ENCODE measurements at regions not wholly inside any gene's neighbourhood (a gene's known extent, or its start where the extent isn't known, plus 50 kb on each side); places are given as distances from the start of the nearest gene placed in this dataset.
"Not testable (repeated sequence)": the region's sequence is repeated elsewhere in the genome, so short reads cannot be mapped to it uniquely, and the experiment has no call there.

DNA sequence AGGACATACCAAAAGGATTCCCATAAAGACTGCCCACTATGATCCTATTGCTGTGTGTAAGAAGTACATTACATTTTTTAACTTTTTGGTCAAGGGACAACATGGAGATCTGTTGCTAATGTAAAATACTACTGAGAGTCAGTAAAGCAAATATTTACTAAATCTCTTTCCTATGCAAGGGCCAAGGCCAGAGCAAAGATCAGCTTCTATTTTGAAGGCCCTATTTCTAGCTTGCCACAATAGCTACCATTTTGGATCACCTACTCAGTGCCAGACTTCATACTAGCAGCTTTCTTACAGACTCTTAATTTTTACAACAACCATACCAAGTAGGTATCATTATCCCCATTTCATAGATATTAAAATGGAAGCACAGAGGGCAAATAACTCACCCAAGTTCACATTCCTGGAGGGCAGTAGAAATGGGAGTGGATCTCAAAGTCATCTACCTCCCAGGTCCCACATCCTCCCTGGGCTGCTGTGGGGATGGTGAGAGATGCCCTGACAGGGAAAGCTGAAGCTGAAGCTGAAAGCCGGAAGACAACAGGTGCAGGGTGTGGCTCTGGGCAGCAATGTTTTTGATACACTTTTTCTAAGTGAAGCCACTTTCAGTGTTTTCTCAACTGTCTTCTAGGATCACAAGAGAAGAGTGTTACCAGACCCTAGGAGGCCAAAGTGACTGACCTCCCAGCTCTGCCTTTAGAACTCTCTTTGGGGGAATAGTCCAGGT, 321.2 kb downstream of the UBE3D start:
- DNase-seq = no peak

DNA sequence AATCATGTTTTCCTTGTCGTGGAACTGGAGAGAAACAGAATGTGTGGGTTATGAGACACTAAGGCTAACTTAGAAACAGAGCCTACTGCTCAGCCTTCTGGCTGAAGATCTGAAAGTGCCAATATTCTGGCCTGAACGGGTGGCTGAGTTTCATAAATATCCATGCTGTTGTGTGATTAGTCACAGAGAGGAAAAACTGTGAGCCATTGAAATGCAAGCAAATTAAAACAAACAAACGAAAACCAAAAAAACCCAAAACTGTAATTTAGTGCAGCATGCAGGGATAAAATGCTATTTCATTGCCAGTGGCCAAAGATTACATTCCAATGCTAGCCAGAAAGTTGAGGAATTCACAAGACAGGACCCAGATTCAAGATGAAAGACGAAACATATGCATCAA, 315.1 kb downstream of the UBE3D start:
- DNase-seq = no peak

DNA sequence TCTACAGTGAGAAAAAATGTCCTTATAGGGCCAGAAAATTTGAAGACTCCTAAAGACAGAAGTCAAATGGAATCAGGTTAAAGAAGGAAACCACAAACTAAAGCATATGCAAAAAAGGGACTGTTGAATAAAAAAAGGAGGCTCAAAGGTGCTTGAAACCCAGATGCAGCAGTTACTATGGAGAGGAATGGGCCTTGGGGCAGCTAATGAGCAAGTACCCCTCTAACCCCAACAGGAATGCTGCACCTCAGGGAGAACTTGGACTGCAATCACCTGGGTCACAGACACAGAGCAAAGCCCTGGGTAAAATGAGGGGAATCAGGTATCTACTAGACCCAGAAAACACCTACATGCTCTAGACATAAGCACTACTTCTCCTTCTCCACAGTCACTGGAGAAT, 313.9 kb downstream of the UBE3D start:
- DNase-seq = no peak

- no peak for DNase-seq
Observed at GRCh38 chr6:82761674-82762345, 303.8 kb downstream of the UBE3D start.

DNA sequence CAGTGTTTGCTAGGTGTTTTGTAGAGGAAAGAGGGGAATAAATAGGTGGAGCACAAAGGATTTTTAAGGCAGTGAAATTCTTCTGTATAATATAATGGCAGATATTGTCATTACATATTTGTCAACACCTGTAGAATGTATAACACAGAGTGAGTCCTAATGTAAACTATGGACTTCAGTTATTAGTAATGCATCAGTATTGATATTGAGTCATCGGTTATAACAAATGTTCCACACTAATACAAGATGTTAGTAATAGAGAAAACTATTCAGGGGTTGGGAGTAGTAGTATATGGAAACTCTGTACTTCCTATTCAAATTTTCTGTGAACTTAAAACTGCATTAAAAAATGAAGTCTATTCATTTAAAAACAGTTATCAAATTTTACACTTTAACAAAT, 299.2 kb downstream of the UBE3D start:
- no peak for DNase-seq

DNA sequence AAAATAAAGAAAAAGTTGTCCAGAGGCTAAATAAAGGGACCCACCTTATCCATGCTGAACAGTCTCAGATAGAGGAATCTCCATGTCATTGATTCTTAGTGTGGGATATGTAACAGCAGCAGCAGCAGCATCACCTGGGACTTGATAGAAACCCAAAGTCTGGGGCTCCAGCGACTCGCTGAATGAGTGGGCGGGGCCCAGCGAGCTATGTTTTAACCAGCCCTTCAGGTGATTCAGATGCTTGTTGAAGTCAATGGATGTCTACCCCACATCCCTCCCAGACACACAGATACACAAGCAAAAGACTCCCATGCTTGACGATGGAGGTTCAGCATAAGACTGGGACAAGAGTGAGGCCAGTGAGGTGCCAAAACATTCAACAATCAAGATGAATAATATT, 298.6 kb downstream of the UBE3D start:
- no peak for DNase-seq

- no peak for DNase-seq
Observed at GRCh38 chr6:82767447-82767846, 298.2 kb downstream of the UBE3D start.

- no peak for DNase-seq
Observed at GRCh38 chr6:82772851-82773717, 292.6 kb downstream of the UBE3D start.

DNA sequence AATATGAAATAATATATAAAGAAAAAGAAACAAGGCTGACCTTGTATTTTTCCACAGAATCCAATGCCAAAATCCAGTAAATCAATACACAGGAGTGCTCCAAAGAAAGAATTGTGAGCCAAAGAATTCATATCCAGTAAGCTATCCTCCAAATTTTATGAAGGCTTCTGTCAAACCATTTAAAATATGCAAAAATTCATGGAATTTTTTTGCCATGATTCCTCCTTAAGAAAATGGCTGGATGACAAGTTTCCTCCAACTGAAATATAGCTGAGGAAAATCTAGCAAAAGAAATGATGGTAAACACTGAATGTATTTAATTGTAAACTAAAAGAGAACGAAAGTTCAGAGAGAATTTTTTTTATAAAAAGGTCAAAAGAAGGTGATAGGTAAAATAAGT, 290.3 kb downstream of the UBE3D start:
- DNase-seq = no peak

DNA sequence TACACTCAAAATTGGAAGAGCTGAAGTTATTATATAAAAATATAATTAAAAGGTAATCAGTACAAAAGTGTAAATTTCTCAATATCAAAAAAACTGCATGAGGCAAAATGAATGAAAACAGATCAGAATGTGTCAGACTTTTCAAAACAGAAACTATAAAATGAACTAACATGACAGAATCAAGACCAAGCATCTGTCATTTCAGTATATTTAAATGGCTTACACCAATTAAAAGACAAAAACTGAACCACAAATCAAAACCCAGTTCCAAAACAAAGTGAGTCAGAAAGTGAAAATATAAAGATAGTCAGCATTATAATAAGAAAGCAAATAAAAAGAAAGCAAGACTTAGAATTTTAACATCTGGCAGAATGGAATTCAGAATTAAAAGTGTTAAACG, 289.7 kb downstream of the UBE3D start:
- no peak for DNase-seq

GRCh38 chr6:82779041-82779440, 286.6 kb downstream of the UBE3D start:
- no peak for DNase-seq

DNA sequence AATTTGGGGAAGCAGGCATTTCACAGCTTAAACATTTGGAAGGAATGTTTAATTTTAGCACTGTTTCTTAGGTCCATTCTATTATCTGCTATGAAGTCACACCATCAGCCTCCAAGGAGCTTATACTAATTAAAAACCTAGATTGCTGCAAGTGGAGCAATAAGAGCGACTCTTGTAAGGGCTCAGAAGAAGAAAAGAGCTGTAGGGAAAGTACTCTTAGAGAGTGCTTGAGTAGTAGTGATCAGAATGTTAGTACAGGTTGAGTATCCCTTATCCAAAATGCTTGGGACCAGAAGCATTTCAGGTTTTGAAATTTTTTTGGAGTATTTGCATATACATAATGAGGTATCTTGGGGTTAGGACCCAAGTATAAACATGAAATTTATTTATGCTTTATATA, 285.3 kb downstream of the UBE3D start:
- no peak for DNase-seq

DNA sequence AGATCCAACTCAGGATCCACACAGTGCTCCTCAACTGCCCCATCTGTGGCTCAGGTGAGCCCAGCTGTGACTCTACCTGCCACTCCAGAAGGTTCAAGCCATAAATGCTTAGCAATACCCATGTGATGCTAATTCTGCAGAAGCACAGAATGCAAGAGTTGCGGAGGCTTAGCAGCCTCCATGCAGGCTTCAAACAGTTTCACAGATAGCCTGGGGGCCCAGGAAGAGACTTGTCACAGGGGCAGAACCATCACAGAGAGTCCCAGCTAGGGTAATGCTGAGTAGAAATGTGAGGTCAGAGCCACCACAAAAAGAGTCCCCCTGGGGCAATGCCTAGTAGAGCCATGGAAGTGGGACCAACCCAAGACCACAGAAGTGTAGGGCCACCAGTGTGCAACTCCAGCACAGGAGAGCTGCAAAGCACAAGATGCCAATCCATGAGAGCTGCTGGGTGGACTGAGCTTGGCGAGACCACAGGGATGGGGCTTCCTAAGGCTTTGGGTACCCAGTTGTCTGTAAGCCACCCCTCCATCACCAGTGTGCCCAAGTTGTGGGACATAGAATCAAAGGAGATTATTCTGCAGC, 283.9 kb downstream of the UBE3D start:
- no peak for DNase-seq

- no peak for DNase-seq
Observed at GRCh38 chr6:82783587-82784236, 281.9 kb downstream of the UBE3D start.

GRCh38 chr6:82785206-82785605, 280.4 kb downstream of the UBE3D start:
- DNase-seq = no peak

- no peak for DNase-seq
Observed at GRCh38 chr6:82786248-82786647, 279.4 kb downstream of the UBE3D start.

DNA sequence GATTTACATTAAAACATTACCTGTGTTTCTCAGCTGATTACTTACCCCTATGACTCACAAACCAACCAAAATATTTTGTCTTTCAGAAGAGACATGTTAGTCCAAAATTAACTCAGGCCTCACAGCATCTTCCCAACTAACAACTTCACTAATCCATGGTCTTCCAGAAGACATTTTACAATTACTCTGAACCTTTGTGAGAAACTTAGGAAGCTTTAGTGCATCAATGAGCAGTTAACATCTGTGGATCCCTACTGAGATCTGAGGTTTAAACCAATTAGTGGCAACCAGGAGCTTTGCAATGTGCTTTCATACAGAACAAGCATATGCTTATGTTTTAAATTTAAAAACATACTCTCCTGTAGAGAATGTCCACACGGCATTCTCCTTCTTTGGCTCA, 269.7 kb downstream of the UBE3D start:
- DNase-seq = no peak

GRCh38 chr6:82801083-82801482, 264.6 kb downstream of the UBE3D start:
- DNase-seq = no peak

DNA sequence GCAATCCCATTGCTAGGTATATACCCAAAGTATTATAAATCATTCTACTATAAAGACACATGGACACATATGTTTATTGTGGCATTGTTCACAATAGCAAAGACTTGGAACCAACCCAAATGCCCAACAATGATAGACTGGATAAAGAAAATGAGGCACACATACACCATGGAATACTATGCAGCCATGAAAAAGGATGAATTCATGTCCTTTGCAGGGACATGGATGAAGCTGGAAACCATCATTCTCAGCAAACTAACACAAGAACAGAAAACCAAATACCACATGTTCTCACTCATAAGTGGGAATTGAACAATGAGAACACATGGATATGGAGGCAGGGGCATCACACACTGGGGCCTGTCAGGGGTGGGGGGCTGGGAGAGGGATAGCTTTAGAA, 249.4 kb downstream of the UBE3D start:
- not testable (repeated sequence) for DNase-seq

- DNase-seq = no peak
Observed at GRCh38 chr6:82818727-82819126, 246.9 kb downstream of the UBE3D start.

GRCh38 chr6:82823361-82823760, 242.3 kb downstream of the UBE3D start:
- DNase-seq = no peak

DNA sequence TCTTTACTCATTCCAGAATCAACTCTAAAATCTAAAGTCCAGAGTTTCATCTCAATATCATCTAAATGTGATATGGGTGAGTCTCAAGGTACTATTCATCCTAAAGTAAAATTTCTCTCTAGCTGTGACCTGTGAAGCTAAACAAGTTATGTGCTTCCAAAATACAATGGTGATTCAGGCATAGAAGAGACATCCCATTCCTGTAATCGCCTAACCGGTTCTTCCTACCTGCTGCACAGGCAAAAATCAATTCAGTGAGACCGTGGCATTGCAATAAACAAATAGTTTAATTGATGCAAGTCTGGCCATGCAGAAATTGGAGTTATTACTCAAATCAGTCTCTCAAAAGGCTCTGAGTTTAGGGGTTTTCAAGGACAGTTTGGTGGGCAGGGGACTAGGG, 232.8 kb downstream of the UBE3D start:
- no peak for DNase-seq

DNA sequence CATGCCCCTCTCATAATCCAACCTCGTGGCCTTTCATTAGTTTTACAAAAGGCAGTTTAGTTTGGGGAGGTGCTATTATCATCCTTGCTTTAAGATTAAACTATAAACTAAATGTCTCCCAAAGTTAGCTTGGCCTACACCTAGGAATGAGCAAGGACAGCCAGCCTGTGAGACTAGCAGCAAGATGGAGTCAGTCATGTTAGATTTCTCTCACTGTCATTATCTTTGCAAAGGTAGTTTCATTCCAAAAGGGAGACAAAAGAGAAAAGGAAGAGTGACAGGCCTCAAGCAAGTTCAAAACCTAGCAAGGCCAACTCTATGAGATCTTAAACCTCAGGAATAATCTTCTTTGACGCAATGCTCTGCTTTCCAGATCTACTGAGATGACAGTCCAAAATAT, 232.2 kb downstream of the UBE3D start:
- no peak for DNase-seq
